OCI-LY7 (cell line): ENCODE measurements at regions not wholly inside any gene's neighbourhood (a gene's known extent, or its start where the extent isn't known, plus 50 kb on each side); places are given as distances from the start of the nearest gene placed in this dataset.

Experiments used
- CTCF ChIP-seq: fragments of 200-600 bp; sonication (generic); conservative IDR thresholded peaks from 2 replicates; pipeline ENCODE4 v1.5.1; 2014; ENCODE audit warnings: mild to moderate bottlenecking, antibody characterized with exemption, low read length, moderate library complexity, mixed read lengths
- EZH2phosphoT487 ChIP-seq: fragments of 200-600 bp; sonication (generic); IDR thresholded peaks from 2 replicates; pipeline ENCODE4 v1.6.1; 2018; ENCODE audit warnings: low read depth, borderline replicate concordance, mild to moderate bottlenecking, mixed run types, antibody characterized with exemption, low read length, moderate library complexity, mixed read lengths

- TF ChIP-seq CTCF = no peak
- TF ChIP-seq EZH2phosphoT487 = no peak
These were observed 133.5 kb upstream of the TMEM170B start for GRCh38 chr6:11404081-11404480.
